B cell (primary cell): ENCODE measurements at regions not wholly inside any gene's neighbourhood (a gene's known extent, or its start where the extent isn't known, plus 50 kb on each side); places are given as distances from the start of the nearest gene placed in this dataset.
A peak's percentile ranks its signal among the peaks of the same experiment; 100 is the strongest.

Experiments
- ATAC-seq: fragments of 200-7000 bp; cut with Tn5 transposase; one replicate; pipeline ENCODE4 v1.10.0; 2021; ENCODE audit warnings: low read depth, mild to moderate bottlenecking, moderate number of reproducible peaks, moderate library complexity
- CTCF ChIA-PET: fragments of 350-600 bp; sonication (Branson Sonifier 250); formaldehyde crosslinking; loops from one replicate; lab custom pipeline; 2021; ENCODE audit warnings: antibody characterized with exemption, inconsistent platforms; lab: Charles Lee
- POLR2A ChIA-PET: fragments of 350-600 bp; sonication (Branson Sonifier 250); formaldehyde crosslinking; loops from one replicate; lab custom pipeline; 2021; ENCODE audit warnings: antibody characterized with exemption; lab: Charles Lee
- DNase-seq: peaks from one replicate; pipeline ENCODE4 v3.0.0; 2013
- H2AFZ ChIP-seq: 2 replicates; pipeline ENCODE4 v1.6.1; 2012; ENCODE audit warnings: mild to moderate bottlenecking, low read depth, low read length; ENCODE audit not compliant: insufficient read depth, poor library complexity, severe bottlenecking
- H3K27ac ChIP-seq, 2 donors: 1 replicate in 1 of 2; 2 replicates in 1 of 2; pipeline ENCODE4 v1.5.1; 2012 to 2013; ENCODE audit warnings: low read length in 2 of 2, mild to moderate bottlenecking in 2 of 2, moderate library complexity in 1 of 2
- H3K27me3 ChIP-seq, 4 experiments: fragments of 200-600 bp in 1 of 4; sonication (generic) in 1 of 4; replicated peaks in 1 of 4; 1 replicate in 2 of 4; 2 replicates in 2 of 4; pipeline versions ENCODE4 v1.6.1 to v1.7.0; 2013 to 2016; ENCODE audit warnings: low read length in 3 of 4, mild to moderate bottlenecking in 2 of 4, mixed read lengths in 1 of 4, moderate library complexity in 1 of 4; ENCODE audit not compliant: insufficient read depth in 4 of 4, control insufficient read depth in 3 of 4; ENCODE audit errors: control extremely low read depth in 1 of 4
- H3K36me3 ChIP-seq, 2 experiments: replicated peaks in 1 of 2; 1 replicate in 1 of 2; 2 replicates in 1 of 2; pipeline versions ENCODE4 v1.6.1 to v1.7.1; 2013; ENCODE audit warnings: low read length in 1 of 2; ENCODE audit not compliant: insufficient read depth in 2 of 2, control insufficient read depth in 1 of 2; ENCODE audit errors: control extremely low read depth in 1 of 2, extremely low read depth in 1 of 2
- H3K4me1 ChIP-seq, 2 donors: fragments of 200-600 bp in 1 of 2; sonication (generic) in 1 of 2; 1 replicate in 1 of 2; 2 replicates in 1 of 2; pipeline versions ENCODE4 v1.5.1 to v1.6.1; 2013 to 2017; ENCODE audit warnings: low read length in 2 of 2; ENCODE audit not compliant: control insufficient read depth in 2 of 2, insufficient read depth in 2 of 2
- H3K4me2 ChIP-seq: replicated peaks from 2 replicates; pipeline ENCODE3; 2012; ENCODE audit warnings: mild to moderate bottlenecking, low read depth, low read length; ENCODE audit not compliant: poor library complexity, severe bottlenecking
- H3K4me3 ChIP-seq, 5 experiments: fragments of 200-600 bp in 1 of 5; sonication (generic) in 1 of 5; 1 replicate in 3 of 5; 2 replicates in 2 of 5; pipeline versions ENCODE4 v1.5.1 to v1.7.0; 2011 to 2016; ENCODE audit warnings: low read length in 4 of 5, mild to moderate bottlenecking in 4 of 5, low read depth in 2 of 5, control low read depth in 1 of 5, moderate library complexity in 1 of 5; ENCODE audit not compliant: insufficient read depth in 1 of 5; ENCODE audit errors: control extremely low read depth in 1 of 5, extremely low read depth in 1 of 5
- H3K79me2 ChIP-seq: fragments of 200-600 bp; sonication (generic); one replicate; pipeline ENCODE4 v1.6.0; 2016; ENCODE audit warnings: low read length; ENCODE audit not compliant: control insufficient read depth, insufficient read depth
- H3K9ac ChIP-seq: fragments of 200-600 bp; sonication (generic); 2 replicates; pipeline ENCODE4 v1.6.1; 2017; ENCODE audit warnings: mild to moderate bottlenecking, low read length, moderate library complexity
- H3K9me3 ChIP-seq, 3 donors: one replicate each; pipeline versions ENCODE4 v1.6.1 to v1.7.1; 2013; ENCODE audit warnings: low read length in 2 of 3; ENCODE audit not compliant: control insufficient read depth in 2 of 3, insufficient read depth in 1 of 3; ENCODE audit errors: control extremely low read depth in 1 of 3
- H4K20me1 ChIP-seq: 2 replicates; pipeline ENCODE4 v1.6.0; 2012; ENCODE audit warnings: mild to moderate bottlenecking, low read length; ENCODE audit not compliant: insufficient read depth, control insufficient read depth, poor library complexity, severe bottlenecking
- H3K27ac Mint-ChIP-seq: one replicate; pipeline ENCODE4 v1.8.0; 2021; ENCODE audit warnings: mixed read lengths
- H3K27me3 Mint-ChIP-seq: one replicate; pipeline ENCODE4 v1.8.0; 2021; ENCODE audit warnings: mixed read lengths
- H3K4me1 Mint-ChIP-seq: one replicate; pipeline ENCODE4 v1.8.0; 2021; ENCODE audit warnings: mixed read lengths
- H3K4me3 Mint-ChIP-seq: one replicate; pipeline ENCODE4 v1.8.0; 2021; ENCODE audit warnings: mixed read lengths
- H3K9me3 Mint-ChIP-seq: one replicate; pipeline ENCODE4 v1.8.0; 2022; ENCODE audit warnings: mixed read lengths; ENCODE audit not compliant: insufficient read depth
- CTCF ChIP-seq: fragments of 200-600 bp; IDR thresholded peaks from one replicate; pipeline ENCODE4 v1.8.0; 2022; ENCODE audit warnings: antibody characterized with exemption, mild to moderate bottlenecking
- EZH2 ChIP-seq: IDR thresholded peaks from 2 replicates; pipeline ENCODE4 v1.6.1; 2012; ENCODE audit warnings: borderline replicate concordance, low read depth, mild to moderate bottlenecking, moderate library complexity, low read length; ENCODE audit not compliant: insufficient read depth, poor library complexity, severe bottlenecking
- WGBS: methylation state at CpG from one replicate; pipeline ENCODE4 v1.1.5; 2013; ENCODE audit warnings: missing lambda C conversion rate; ENCODE audit not compliant: insufficient coverage; 5-methylcytosine and 5-hydroxymethylcytosine counted together
- intact Hi-C: fragments of 100-400 bp; cut with micrococcal nuclease; formaldehyde crosslinking; loops from one replicate; pipeline ENCODE4 v1.10.0; 2022

- H2AFZ ChIP-seq: no peak overlapping the region
- CTCF ChIA-PET: no interaction called here
- intact Hi-C loops: no loop called here
- no peak overlapping the region for H3K27ac Mint-ChIP-seq
- no peaks in the 10 kb centered on the region for H3K36me3 ChIP-seq
- no peak overlapping the region for H3K9ac ChIP-seq
- H3K4me3 Mint-ChIP-seq: no peak overlapping the region
- no peaks in the 10 kb centered on the region for H3K27me3 Mint-ChIP-seq
- POLR2A ChIA-PET: no interaction called here
- H3K9me3 Mint-ChIP-seq: peaks cover 3% of the 10 kb centered on the region
- no peak for ATAC-seq
- WGBS: 70% methylated on average over 2 of the region's 3 CpGs
- no peak overlapping the region for H3K27ac ChIP-seq
- TF ChIP-seq CTCF (no peak), EZH2 (no peak)
- H3K4me1 ChIP-seq: no peaks in the 10 kb centered on the region
- no peaks in the 10 kb centered on the region for H4K20me1 ChIP-seq
- DNase-seq: no peak
- no peak overlapping the region for H3K4me3 ChIP-seq
- no peak overlapping the region for H3K4me2 ChIP-seq
- no peaks in the 10 kb centered on the region for H3K79me2 ChIP-seq
- H3K27me3 ChIP-seq: no peaks in the 10 kb centered on the region
- H3K9me3 ChIP-seq: peaks cover 0 to 1% (median 0%) of the 10 kb centered on the region in 3 donors
- H3K4me1 Mint-ChIP-seq: no peaks in the 10 kb centered on the region
Observed at GRCh38 chr4:117949621-117950020, 84.7 kb upstream of the NDST3 start.

- Mint-ChIP-seq H3K27ac (no peak overlapping the region), H3K4me1 (peaks cover 3% of the 10 kb centered on the region), H3K27me3 (no peaks in the 10 kb centered on the region), H3K9me3 (peaks cover 2% of the 10 kb centered on the region), H3K4me3 (no peak overlapping the region)
- ATAC-seq (no peak), DNase-seq (no peak)
- intact Hi-C loops: no loop called here
- H3K4me1 ChIP-seq: no peaks in the 10 kb centered on the region
- H2AFZ ChIP-seq: peak overlapping the region; percentile 32
- H4K20me1 ChIP-seq: no peaks in the 10 kb centered on the region
- ChIA-PET POLR2A (no interaction called here), CTCF (no interaction called here)
- no peaks in the 10 kb centered on the region for H3K79me2 ChIP-seq
- H3K27me3 ChIP-seq: no peaks in the 10 kb centered on the region
- H3K27ac ChIP-seq: no peak overlapping the region
- no peak overlapping the region for H3K9ac ChIP-seq
- no peak for TF ChIP-seq CTCF
- no peak for TF ChIP-seq EZH2
- H3K9me3 ChIP-seq: no peaks in the 10 kb centered on the region
- H3K4me3 ChIP-seq: no peak overlapping the region
- H3K36me3 ChIP-seq: no peaks in the 10 kb centered on the region
- H3K4me2 ChIP-seq: no peak overlapping the region
Observed at GRCh38 chr4:117957571-117957970, 76.7 kb upstream of the NDST3 start.
